Urinary bladder (tissue), 3 donors: ENCODE measurements at regions not wholly inside any gene's neighbourhood (a gene's known extent, or its start where the extent isn't known, plus 50 kb on each side); places are given as distances from the start of the nearest gene placed in this dataset.

Source experiments
- DNase-seq: peaks from one replicate; pipeline ENCODE4 v3.0.0-alpha.2; 2015; ENCODE audit errors: extremely low spot score
- H3K27ac ChIP-seq: one replicate; pipeline ENCODE4 v1.5.1; 2013; ENCODE audit warnings: low read depth, mild to moderate bottlenecking, moderate library complexity
- H3K36me3 ChIP-seq: one replicate; pipeline ENCODE4 v1.6.1; 2013; ENCODE audit warnings: mild to moderate bottlenecking, moderate library complexity; ENCODE audit not compliant: insufficient read depth
- H3K4me1 ChIP-seq: one replicate; pipeline ENCODE4 v1.6.1; 2013; ENCODE audit warnings: mild to moderate bottlenecking, moderate library complexity; ENCODE audit not compliant: insufficient read depth
- H3K4me3 ChIP-seq: one replicate; pipeline ENCODE4 v1.5.1; 2013; ENCODE audit warnings: low read depth, low read length
- WGBS: extraction: QIAGEN DNeasy Blood & Tissue Kit; methylation state at CpG from one replicate; pipeline ENCODE4 v1.1.7; 2013; 5-methylcytosine and 5-hydroxymethylcytosine counted together
- donor health status: healthy with polysubstance abuse.
- donor health status: healthy.

- 56% methylated on average over 6 of the region's 6 CpGs for WGBS
- DNase-seq: no peak
These were observed 152.0 kb upstream of the CCND2 start for GRCh38 chr12:4121506-4122020.

DNA sequence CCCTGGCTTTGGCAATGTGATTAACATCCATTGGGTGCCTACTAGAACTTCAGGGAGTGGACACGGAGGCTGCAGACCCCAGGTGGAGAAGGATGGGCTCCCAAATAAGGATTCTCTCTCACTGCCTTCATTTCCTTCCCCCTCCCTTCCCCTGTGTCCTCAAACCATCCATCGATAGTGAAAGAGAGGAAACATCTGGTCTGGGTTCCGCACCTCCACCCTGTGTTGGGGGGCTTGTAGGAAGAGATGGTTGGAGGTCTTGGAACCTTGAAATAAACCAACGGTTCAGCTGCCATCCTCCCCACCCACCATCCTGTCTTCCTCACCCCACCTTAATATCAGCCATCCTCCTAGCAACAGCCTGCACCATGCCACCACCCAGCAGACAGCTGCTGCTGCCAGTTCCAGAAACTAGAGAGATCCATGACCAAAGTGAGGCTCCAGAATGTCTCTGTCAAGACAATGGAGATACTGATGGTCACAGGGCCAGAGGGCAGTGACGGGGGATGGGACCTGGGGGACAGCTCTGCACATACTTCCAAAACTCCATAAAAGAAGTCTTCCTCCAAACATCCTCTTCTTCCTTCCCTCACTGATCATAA is 153.1 kb upstream of the CCND2 start:
- H3K27ac ChIP-seq: no peak overlapping the region
- H3K4me1 ChIP-seq: no peaks in the 10 kb centered on the region
- H3K4me3 ChIP-seq: no peak overlapping the region
- H3K36me3 ChIP-seq: no peaks in the 10 kb centered on the region
- no peak for DNase-seq
- WGBS: 84% methylated on average over 5 of the region's 5 CpGs

More at GRCh38 chr12:4121506-4122020, 152.0 kb upstream of the CCND2 start:
- Histone ChIP-seq H3K4me1 (no peaks in the 10 kb centered on the region), H3K4me3 (no peak overlapping the region), H3K36me3 (no peaks in the 10 kb centered on the region), H3K27ac (no peak overlapping the region)

GRCh38 chr12:4119157-4119761 is 154.3 kb upstream of the CCND2 start:
- 90% methylated on average over 7 of the region's 7 CpGs for WGBS
- DNase-seq: no peak

GRCh38 chr12:4118601-4119156 is 154.9 kb upstream of the CCND2 start:
- no peak for DNase-seq
- Histone ChIP-seq H3K27ac (no peak overlapping the region), H3K4me1 (no peaks in the 10 kb centered on the region), H3K36me3 (no peaks in the 10 kb centered on the region), H3K4me3 (no peak overlapping the region)
- 58% methylated on average over 7 of the region's 7 CpGs for WGBS

More at GRCh38 chr12:4119157-4119761, 154.3 kb upstream of the CCND2 start:
- Histone ChIP-seq H3K36me3 (no peaks in the 10 kb centered on the region), H3K4me3 (no peak overlapping the region), H3K4me1 (no peaks in the 10 kb centered on the region), H3K27ac (no peak overlapping the region)

- H3K4me3 ChIP-seq: no peak overlapping the region
- H3K36me3 ChIP-seq: no peaks in the 10 kb centered on the region
- H3K4me1 ChIP-seq: no peaks in the 10 kb centered on the region
- 9% methylated on average over 7 of the region's 7 CpGs for WGBS
- DNase-seq: no peak
- no peak overlapping the region for H3K27ac ChIP-seq
These were observed 155.5 kb upstream of the CCND2 start for GRCh38 chr12:4118017-4118510.

DNA sequence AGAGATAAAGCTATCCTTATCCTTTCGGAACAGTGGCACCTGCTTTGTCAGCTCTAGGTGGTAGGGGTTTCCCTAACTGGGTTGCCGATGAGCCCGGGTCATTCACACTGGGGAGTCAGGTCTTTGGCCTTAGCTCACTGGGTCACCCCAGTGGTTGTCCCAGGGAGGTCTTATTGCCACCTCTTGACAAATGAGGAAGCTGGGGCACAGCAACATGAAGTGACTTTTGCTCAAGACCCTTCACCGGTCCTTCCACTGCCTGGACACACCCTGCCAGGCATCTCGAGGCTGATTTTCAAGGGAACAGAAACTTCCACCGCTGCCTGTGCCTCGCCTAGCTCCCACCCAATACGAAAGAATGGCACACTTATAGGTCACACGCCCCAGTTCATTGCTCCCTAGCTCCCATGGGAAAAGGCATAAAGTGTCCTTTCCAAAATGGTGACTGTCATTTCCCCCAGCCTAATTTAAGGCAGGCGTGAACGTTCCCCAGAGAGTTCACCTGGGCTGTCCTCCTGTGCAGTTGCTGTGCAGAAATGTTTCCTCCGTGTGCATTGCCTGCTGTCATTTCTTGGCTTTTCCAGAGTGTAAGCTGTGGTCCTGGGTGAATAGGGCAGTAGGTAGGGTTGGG is 156.1 kb upstream of the CCND2 start:
- Histone ChIP-seq H3K27ac (no peak overlapping the region), H3K36me3 (no peaks in the 10 kb centered on the region), H3K4me3 (no peak overlapping the region), H3K4me1 (no peaks in the 10 kb centered on the region)
- 83% methylated on average over 12 of the region's 12 CpGs for WGBS
- no peak for DNase-seq

DNA sequence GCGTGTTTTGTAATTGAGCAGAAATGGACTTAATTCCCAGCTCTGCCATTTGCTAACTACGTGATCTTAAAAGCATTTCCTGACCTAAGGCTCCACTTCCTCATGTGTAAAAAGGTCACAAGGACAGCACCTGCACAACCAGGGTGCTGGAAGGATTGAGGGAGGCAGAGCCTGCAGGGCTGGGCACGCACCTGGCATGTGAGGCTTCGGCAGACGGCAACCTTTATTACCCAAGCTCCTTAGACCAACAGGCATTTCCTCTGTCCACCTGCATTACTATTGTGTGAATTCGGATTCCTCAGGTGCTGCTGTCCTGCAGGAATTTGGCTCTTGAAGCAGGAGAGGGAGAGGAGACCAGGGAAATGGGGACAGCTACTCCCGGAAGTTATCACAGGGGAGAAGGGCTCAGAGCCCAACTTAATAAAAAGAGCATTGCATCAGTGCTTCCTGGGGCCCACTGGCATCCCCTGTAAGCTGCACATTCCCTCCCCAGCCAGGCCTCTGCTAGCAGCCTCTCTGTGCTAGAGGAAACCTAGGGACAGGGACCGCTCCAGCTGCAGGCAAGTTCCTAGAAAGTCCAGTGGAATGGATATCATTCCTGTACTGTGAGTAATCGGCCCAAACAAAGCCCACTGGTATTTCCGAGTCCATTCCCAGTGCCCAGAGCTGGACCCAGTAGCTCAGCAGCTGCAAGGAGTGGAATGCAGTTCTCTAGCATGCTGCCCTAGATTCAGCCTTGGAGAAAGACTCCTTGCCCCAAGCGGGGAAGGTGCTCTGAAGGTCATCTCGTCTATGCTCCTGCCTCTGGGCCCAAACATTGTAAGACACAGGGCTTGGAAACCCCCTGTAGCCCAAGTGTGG is 157.1 kb upstream of the CCND2 start:
- no peak for DNase-seq
- H3K27ac ChIP-seq: no peak overlapping the region
- H3K36me3 ChIP-seq: no peaks in the 10 kb centered on the region
- H3K4me1 ChIP-seq: no peaks in the 10 kb centered on the region
- no peak overlapping the region for H3K4me3 ChIP-seq
- WGBS: 48% methylated on average over 12 of the region's 12 CpGs

GRCh38 chr12:4115570-4115969 is 158.0 kb upstream of the CCND2 start:
- Histone ChIP-seq H3K4me3 (no peak overlapping the region), H3K4me1 (no peaks in the 10 kb centered on the region), H3K36me3 (no peaks in the 10 kb centered on the region), H3K27ac (no peak overlapping the region)
- 77% methylated on average over 10 of the region's 10 CpGs for WGBS
- DNase-seq: no peak

- H3K27ac ChIP-seq: no peak overlapping the region
- WGBS: 79% methylated on average over 7 of the region's 7 CpGs
- no peak overlapping the region for H3K4me3 ChIP-seq
- no peak for DNase-seq
- no peaks in the 10 kb centered on the region for H3K36me3 ChIP-seq
- H3K4me1 ChIP-seq: no peaks in the 10 kb centered on the region
These were observed 158.6 kb upstream of the CCND2 start for GRCh38 chr12:4114986-4115385.

GRCh38 chr12:4112734-4113325 is 160.7 kb upstream of the CCND2 start:
- no peaks in the 10 kb centered on the region for H3K4me1 ChIP-seq
- no peak overlapping the region for H3K27ac ChIP-seq
- no peak overlapping the region for H3K4me3 ChIP-seq
- H3K36me3 ChIP-seq: no peaks in the 10 kb centered on the region
- 73% methylated on average over 2 of the region's 2 CpGs for WGBS
- no peak for DNase-seq

GRCh38 chr12:4112290-4112689 is 161.3 kb upstream of the CCND2 start:
- Histone ChIP-seq H3K36me3 (no peaks in the 10 kb centered on the region), H3K27ac (no peak overlapping the region), H3K4me3 (no peak overlapping the region), H3K4me1 (no peaks in the 10 kb centered on the region)
- DNase-seq: no peak
- 88% methylated on average over 7 of the region's 7 CpGs for WGBS

GRCh38 chr12:4111010-4111409 is 162.6 kb upstream of the CCND2 start:
- Histone ChIP-seq H3K36me3 (no peaks in the 10 kb centered on the region), H3K27ac (no peak overlapping the region), H3K4me3 (no peak overlapping the region), H3K4me1 (no peaks in the 10 kb centered on the region)
- 91% methylated on average over 5 of the region's 5 CpGs for WGBS
- DNase-seq: no peak

DNA sequence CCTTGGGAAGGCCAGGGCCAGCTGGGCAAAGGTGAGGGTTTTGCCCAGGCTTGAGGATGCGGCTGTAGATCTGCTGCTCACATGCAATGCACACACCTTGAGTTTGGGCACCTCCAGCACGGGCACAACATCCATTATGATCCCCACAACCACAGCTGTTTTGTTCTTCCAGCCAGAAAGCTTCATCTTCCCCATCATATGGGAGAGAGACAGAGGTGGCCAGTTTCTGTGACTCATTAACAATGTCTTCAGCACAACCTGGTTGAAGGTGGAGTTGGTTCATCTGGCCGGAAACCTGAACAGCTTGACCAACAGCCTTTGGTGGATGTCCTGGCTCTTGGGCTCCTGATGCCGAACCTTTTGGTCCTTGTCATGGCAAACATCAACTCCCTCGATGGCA is 163.7 kb upstream of the CCND2 start:
- Histone ChIP-seq H3K4me3 (no peak overlapping the region), H3K27ac (no peak overlapping the region), H3K4me1 (no peaks in the 10 kb centered on the region), H3K36me3 (no peaks in the 10 kb centered on the region)
- 93% methylated on average over 5 of the region's 5 CpGs for WGBS
- DNase-seq: no peak
